Mesendoderm (in vitro differentiated cells): ENCODE measurements at regions not wholly inside any gene's neighbourhood (a gene's known extent, or its start where the extent isn't known, plus 50 kb on each side); places are given as distances from the start of the nearest gene placed in this dataset.

Experiments used
- DNase-seq: peaks from one replicate; pipeline ENCODE4 v3.0.0; 2013
- H2AK5ac ChIP-seq: 2 replicates; pipeline ENCODE4 v1.6.1; 2013; ENCODE audit warnings: low read length, inconsistent platforms
- H2BK120ac ChIP-seq: 2 replicates; pipeline ENCODE4 v1.6.1; 2013; ENCODE audit warnings: low read depth, mild to moderate bottlenecking, low read length, moderate library complexity, mixed read lengths
- H2BK15ac ChIP-seq: replicated peaks from 2 replicates; pipeline ENCODE4 v1.6.1; 2013; ENCODE audit warnings: low read depth, mild to moderate bottlenecking, moderate library complexity
- H2BK5ac ChIP-seq: 2 replicates; pipeline ENCODE4 v1.6.1; 2013; ENCODE audit warnings: low read length, inconsistent platforms
- H3K18ac ChIP-seq: 2 replicates; pipeline ENCODE4 v1.6.1; 2013; ENCODE audit warnings: mild to moderate bottlenecking, low read length, mixed read lengths
- H3K23ac ChIP-seq: one replicate; pipeline ENCODE4 v1.6.1; 2013; ENCODE audit warnings: low read length
- H3K27ac ChIP-seq: 2 replicates; pipeline ENCODE4 v1.5.1; 2013; ENCODE audit warnings: low read depth, mild to moderate bottlenecking, inconsistent platforms, low read length, moderate library complexity
- H3K27me3 ChIP-seq: 2 replicates; pipeline ENCODE4 v1.6.1; 2013; ENCODE audit warnings: low read length, control low read depth, mild to moderate bottlenecking, inconsistent platforms; ENCODE audit not compliant: insufficient read depth, poor library complexity
- H3K36me3 ChIP-seq: 2 replicates; pipeline ENCODE4 v1.6.1; 2013; ENCODE audit warnings: low read length, inconsistent platforms; ENCODE audit not compliant: control insufficient read depth, insufficient read depth
- H3K4ac ChIP-seq: one replicate; pipeline ENCODE4 v1.6.1; 2013; ENCODE audit warnings: low read depth, mild to moderate bottlenecking, low read length, moderate library complexity
- H3K4me1 ChIP-seq: 2 replicates; pipeline ENCODE4 v1.6.1; 2013; ENCODE audit warnings: low read depth, low read length, inconsistent platforms; ENCODE audit not compliant: control insufficient read depth
- H3K4me2 ChIP-seq: 2 replicates; pipeline ENCODE4 v1.6.1; 2013; ENCODE audit warnings: low read length
- H3K4me3 ChIP-seq: 2 replicates; pipeline ENCODE4 v1.5.1; 2013; ENCODE audit warnings: mild to moderate bottlenecking, low read length
- H3K56ac ChIP-seq: one replicate; pipeline ENCODE4 v1.6.1; 2013; ENCODE audit warnings: low read length
- H3K79me1 ChIP-seq: 2 replicates; pipeline ENCODE4 v1.6.1; 2013; ENCODE audit warnings: low read length, inconsistent platforms
- H3K79me2 ChIP-seq: 2 replicates; pipeline ENCODE4 v1.6.1; 2013; ENCODE audit warnings: mild to moderate bottlenecking, low read length; ENCODE audit not compliant: control insufficient read depth, insufficient read depth
- H3K9ac ChIP-seq: 2 replicates; pipeline ENCODE4 v1.6.1; 2013; ENCODE audit warnings: low read length, inconsistent platforms
- H4K5ac ChIP-seq: one replicate; pipeline ENCODE4 v1.6.1; 2013; ENCODE audit warnings: low read length
- H4K8ac ChIP-seq: one replicate; pipeline ENCODE4 v1.6.1; 2013; ENCODE audit warnings: low read depth, mild to moderate bottlenecking, control low read depth, low read length, moderate library complexity
- WGBS: extraction: QIAGEN DNeasy Blood & Tissue Kit; methylation state at CpG from one replicate; pipeline ENCODE4 v1.1.7; 2013; ENCODE audit warnings: low lambda C conversion rate, missing lambda C conversion rate; ENCODE audit not compliant: insufficient coverage; ENCODE audit errors: extremely low coverage; 5-methylcytosine and 5-hydroxymethylcytosine counted together

DNA sequence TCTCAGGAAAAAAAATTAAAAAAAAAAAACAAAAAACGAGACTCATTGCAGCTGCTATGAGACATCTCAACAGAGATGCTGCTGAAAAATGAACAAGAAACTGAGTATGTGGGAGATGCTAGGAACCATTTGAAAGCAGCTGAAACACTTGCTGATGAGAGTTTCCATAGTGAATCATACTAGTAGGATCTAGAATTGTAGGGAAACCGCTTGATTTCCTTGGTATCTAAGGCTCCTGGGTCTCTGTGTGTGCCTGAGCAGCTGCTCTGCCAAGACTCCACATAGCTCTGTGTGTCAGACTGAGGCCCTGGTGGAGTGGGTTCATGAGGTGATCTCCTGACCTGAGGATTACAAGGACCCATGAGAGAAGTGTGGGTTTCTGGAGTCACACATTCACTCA, 313.4 kb upstream of the NECTIN3 start:
- Histone ChIP-seq H3K79me1 (no peaks in the 10 kb centered on the region), H3K9ac (no peak overlapping the region), H3K4me1 (no peaks in the 10 kb centered on the region), H3K36me3 (no peaks in the 10 kb centered on the region), H3K27me3 (no peaks in the 10 kb centered on the region), H3K23ac (no peak overlapping the region), H3K4me3 (no peak overlapping the region), H3K18ac (no peak overlapping the region), H2BK5ac (no peak overlapping the region), H3K56ac (no peak overlapping the region), H2BK15ac (no peak overlapping the region), H3K4ac (no peak overlapping the region), H3K4me2 (no peak overlapping the region), H4K5ac (no peak overlapping the region), H4K8ac (no peak overlapping the region), H3K27ac (no peak overlapping the region), H3K79me2 (no peaks in the 10 kb centered on the region), H2AK5ac (no peak overlapping the region), H2BK120ac (no peak overlapping the region)
- no peak for DNase-seq
- no CpG with 5 or more reads among the region's 2 CpGs for WGBS

DNA sequence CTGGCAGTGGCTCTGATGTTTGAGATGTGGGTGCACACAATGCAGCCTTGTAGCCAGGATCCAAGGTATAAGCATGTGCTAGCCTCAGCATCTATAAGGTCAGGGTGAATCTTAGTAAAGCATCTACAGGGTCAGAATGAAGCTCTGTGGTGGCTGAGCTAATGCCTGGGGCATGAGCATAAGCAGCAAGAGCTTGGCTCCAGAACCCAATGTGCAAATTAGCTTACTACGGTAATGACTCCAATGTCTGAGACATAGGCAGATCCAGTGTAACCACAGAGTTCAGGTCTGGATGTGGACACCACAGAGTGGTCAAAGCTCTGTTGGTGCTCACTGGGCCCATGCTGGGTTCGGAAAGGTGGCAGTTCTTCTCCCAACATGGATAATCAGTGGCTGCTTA, 304.5 kb upstream of the NECTIN3 start:
- Histone ChIP-seq H3K79me1 (no peaks in the 10 kb centered on the region), H3K4me2 (no peak overlapping the region), H2BK15ac (no peak overlapping the region), H3K79me2 (no peaks in the 10 kb centered on the region), H3K18ac (no peak overlapping the region), H4K8ac (no peak overlapping the region), H2BK5ac (no peak overlapping the region), H3K23ac (no peak overlapping the region), H3K36me3 (no peaks in the 10 kb centered on the region), H3K9ac (no peak overlapping the region), H3K27me3 (no peaks in the 10 kb centered on the region), H3K27ac (no peak overlapping the region), H3K4me3 (no peak overlapping the region), H2AK5ac (no peak overlapping the region), H4K5ac (no peak overlapping the region), H3K56ac (no peak overlapping the region), H3K4ac (no peak overlapping the region), H3K4me1 (no peaks in the 10 kb centered on the region), H2BK120ac (no peak overlapping the region)
- no CpG with 5 or more reads among the region's 2 CpGs for WGBS
- no peak for DNase-seq

- Histone ChIP-seq H4K5ac (no peak overlapping the region), H3K36me3 (no peaks in the 10 kb centered on the region), H4K8ac (no peak overlapping the region), H3K79me2 (no peaks in the 10 kb centered on the region), H3K4me3 (no peak overlapping the region), H3K4me1 (no peaks in the 10 kb centered on the region), H3K18ac (no peak overlapping the region), H3K27me3 (no peaks in the 10 kb centered on the region), H3K4ac (no peak overlapping the region), H2BK120ac (no peak overlapping the region), H3K79me1 (no peaks in the 10 kb centered on the region), H3K56ac (no peak overlapping the region), H3K4me2 (no peak overlapping the region), H2BK5ac (no peak overlapping the region), H2AK5ac (no peak overlapping the region), H3K9ac (no peak overlapping the region), H2BK15ac (no peak overlapping the region), H3K23ac (no peak overlapping the region), H3K27ac (no peak overlapping the region)
- no peak for DNase-seq
Measured at GRCh38 chr3:110767838-110768237, 303.8 kb upstream of the NECTIN3 start.

- H3K23ac ChIP-seq = no peak overlapping the region
- no peaks in the 10 kb centered on the region for H3K36me3 ChIP-seq
- no peak overlapping the region for H4K5ac ChIP-seq
- no peak overlapping the region for H3K56ac ChIP-seq
- H4K8ac ChIP-seq = no peak overlapping the region
- WGBS = no CpG with 5 or more reads among the region's 9 CpGs
- H3K79me1 ChIP-seq = no peaks in the 10 kb centered on the region
- no peaks in the 10 kb centered on the region for H3K79me2 ChIP-seq
- no peak overlapping the region for H3K27ac ChIP-seq
- no peak overlapping the region for H2BK5ac ChIP-seq
- no peak overlapping the region for H3K4me3 ChIP-seq
- H2AK5ac ChIP-seq = no peak overlapping the region
- H2BK120ac ChIP-seq = no peak overlapping the region
- no peak overlapping the region for H3K4ac ChIP-seq
- H3K9ac ChIP-seq = no peak overlapping the region
- H3K4me1 ChIP-seq = no peaks in the 10 kb centered on the region
- no peak overlapping the region for H2BK15ac ChIP-seq
- no peaks in the 10 kb centered on the region for H3K27me3 ChIP-seq
- H3K4me2 ChIP-seq = no peak overlapping the region
- H3K18ac ChIP-seq = no peak overlapping the region
- DNase-seq = no peak
Measured at GRCh38 chr3:110773413-110773954, 298.1 kb upstream of the NECTIN3 start.

GRCh38 chr3:110774496-110775265, 296.9 kb upstream of the NECTIN3 start:
- Histone ChIP-seq H2BK120ac (no peak overlapping the region), H3K9ac (no peak overlapping the region), H3K27me3 (no peaks in the 10 kb centered on the region), H2BK15ac (no peak overlapping the region), H3K36me3 (no peaks in the 10 kb centered on the region), H3K4ac (no peak overlapping the region), H3K79me1 (no peaks in the 10 kb centered on the region), H3K27ac (no peak overlapping the region), H3K56ac (no peak overlapping the region), H3K4me3 (no peak overlapping the region), H3K4me2 (no peak overlapping the region), H3K79me2 (no peaks in the 10 kb centered on the region), H3K18ac (no peak overlapping the region), H3K4me1 (no peaks in the 10 kb centered on the region), H2BK5ac (no peak overlapping the region), H3K23ac (no peak overlapping the region), H4K5ac (no peak overlapping the region), H4K8ac (no peak overlapping the region), H2AK5ac (no peak overlapping the region)
- WGBS = no CpG with 5 or more reads among the region's 7 CpGs
- no peak for DNase-seq

- DNase-seq = no peak
- H3K23ac ChIP-seq = no peak overlapping the region
- no peak overlapping the region for H3K4me2 ChIP-seq
- H3K36me3 ChIP-seq = no peaks in the 10 kb centered on the region
- H2AK5ac ChIP-seq = no peak overlapping the region
- H3K27ac ChIP-seq = no peak overlapping the region
- no peak overlapping the region for H3K18ac ChIP-seq
- H3K9ac ChIP-seq = no peak overlapping the region
- no peak overlapping the region for H4K5ac ChIP-seq
- H3K79me1 ChIP-seq = no peaks in the 10 kb centered on the region
- no peak overlapping the region for H4K8ac ChIP-seq
- no peak overlapping the region for H3K56ac ChIP-seq
- no peak overlapping the region for H2BK5ac ChIP-seq
- no CpG with 5 or more reads among the region's 2 CpGs for WGBS
- no peaks in the 10 kb centered on the region for H3K79me2 ChIP-seq
- H3K4me1 ChIP-seq = no peaks in the 10 kb centered on the region
- no peak overlapping the region for H3K4me3 ChIP-seq
- H3K27me3 ChIP-seq = no peaks in the 10 kb centered on the region
- H2BK120ac ChIP-seq = no peak overlapping the region
- H3K4ac ChIP-seq = no peak overlapping the region
- H2BK15ac ChIP-seq = no peak overlapping the region
Measured at GRCh38 chr3:110779581-110779980, 292.0 kb upstream of the NECTIN3 start.
